Breast epithelium (tissue), 4 donors: ENCODE measurements at regions not wholly inside any gene's neighbourhood (a gene's known extent, or its start where the extent isn't known, plus 50 kb on each side); places are given as distances from the start of the nearest gene placed in this dataset.

ENCODE experiments used
- DNase-seq, 2 donors: peaks; one replicate each; pipeline ENCODE4 v3.0.0-alpha.2; 2019; ENCODE audit warnings: low spot score in 2 of 2
- H3K27ac ChIP-seq, 2 donors: fragments of 200-600 bp; sonication (generic) in 1 of 2; one replicate each; pipeline ENCODE4 v1.5.1; 2016 to 2019; ENCODE audit warnings: mild to moderate bottlenecking in 1 of 2
- H3K27me3 ChIP-seq, 2 donors: fragments of 200-600 bp; sonication (generic) in 1 of 2; one replicate each; pipeline versions ENCODE4 v1.5.1 to v1.6.0; 2017 to 2019; ENCODE audit warnings: control low read depth in 1 of 2, mild to moderate bottlenecking in 1 of 2
- H3K36me3 ChIP-seq: fragments of 200-600 bp; one replicate; pipeline ENCODE4 v1.5.1; 2019
- H3K4me1 ChIP-seq, 2 donors: fragments of 200-600 bp; sonication (generic); one replicate each; pipeline ENCODE4 v1.5.1; 2016 to 2019; ENCODE audit warnings: control low read depth in 1 of 2
- H3K4me3 ChIP-seq, 3 donors: fragments of 200-600 bp; sonication (generic); 1 replicate in 2 of 3; 2 replicates in 1 of 3; pipeline ENCODE4 v1.5.1; 2016 to 2019; ENCODE audit warnings: mild to moderate bottlenecking in 3 of 3, moderate library complexity in 2 of 3
- H3K9me3 ChIP-seq, 2 donors: fragments of 200-600 bp; sonication (generic) in 1 of 2; one replicate each; pipeline ENCODE4 v1.5.1; 2016 to 2019; ENCODE audit warnings: control low read depth in 1 of 2
- CTCF ChIP-seq, 3 donors: fragments of 450-650 bp; IDR thresholded peaks; one replicate each; pipeline ENCODE4 v1.5.1; 2016 to 2017; ENCODE audit warnings: antibody characterized with exemption in 3 of 3, mild to moderate bottlenecking in 3 of 3, moderate library complexity in 3 of 3
- POLR2A ChIP-seq: fragments of 450-650 bp; IDR thresholded peaks from one replicate; pipeline ENCODE4 v1.6.1; 2016; ENCODE audit warnings: antibody characterized with exemption, mild to moderate bottlenecking, moderate library complexity
- POLR2AphosphoS5 ChIP-seq, 3 donors: sonication (generic); formaldehyde crosslinking; IDR thresholded peaks; one replicate each; pipeline ENCODE4 v1.6.1; 2017; ENCODE audit warnings: antibody characterized with exemption in 3 of 3
- intact Hi-C: fragments of 100-400 bp; cut with DNase I; formaldehyde crosslinking; loops from one replicate; pipeline ENCODE4 v1.15.1; 2023; ENCODE audit warnings: low total_unique reads

GRCh38 chr1:188949701-188950100 lies 1528.0 kb downstream of the BRINP3 start:
- intact Hi-C loops, result no loop called here
- H3K4me3 ChIP-seq, result no peak overlapping the region
- no peaks in the 10 kb centered on the region for H3K4me1 ChIP-seq
- no peak for TF ChIP-seq CTCF (IDR thresholded peaks at IDR 0.05)
- TF ChIP-seq POLR2A, result no peak
- no peak for TF ChIP-seq POLR2AphosphoS5 (IDR thresholded peaks at IDR 0.05)
- no peaks in the 10 kb centered on the region for H3K9me3 ChIP-seq
- H3K36me3 ChIP-seq, result no peaks in the 10 kb centered on the region
- DNase-seq, result no peak
- H3K27ac ChIP-seq, result no peak overlapping the region
- H3K27me3 ChIP-seq, result no peaks in the 10 kb centered on the region

- Histone ChIP-seq H3K36me3 (no peaks in the 10 kb centered on the region), H3K4me3 (no peak overlapping the region), H3K4me1 (no peaks in the 10 kb centered on the region), H3K9me3 (no peaks in the 10 kb centered on the region), H3K27me3 (no peaks in the 10 kb centered on the region), H3K27ac (no peak overlapping the region)
- TF ChIP-seq CTCF (IDR thresholded peaks at IDR 0.05) (no peak), POLR2AphosphoS5 (IDR thresholded peaks at IDR 0.05) (no peak), POLR2A (no peak)
- no peak for DNase-seq
- intact Hi-C loops, result no loop called here
These were observed 1519.1 kb downstream of the BRINP3 start for GRCh38 chr1:188958461-188959115.

- no peak overlapping the region for H3K27ac ChIP-seq
- H3K27me3 ChIP-seq, result no peaks in the 10 kb centered on the region
- TF ChIP-seq POLR2AphosphoS5 (IDR thresholded peaks at IDR 0.05) (no peak), CTCF (IDR thresholded peaks at IDR 0.05) (no peak), POLR2A (no peak)
- H3K4me1 ChIP-seq, result no peaks in the 10 kb centered on the region
- no peaks in the 10 kb centered on the region for H3K36me3 ChIP-seq
- intact Hi-C loops, result no loop called here
- DNase-seq, result no peak
- H3K9me3 ChIP-seq, result no peaks in the 10 kb centered on the region
- no peak overlapping the region for H3K4me3 ChIP-seq
These were observed 1490.8 kb downstream of the BRINP3 start for GRCh38 chr1:188986745-188987417.

GRCh38 chr1:188988589-188988988 lies 1489.1 kb downstream of the BRINP3 start:
- intact Hi-C loops, result no loop called here
- DNase-seq, result no peak
- no peak for TF ChIP-seq POLR2A
- TF ChIP-seq CTCF (IDR thresholded peaks at IDR 0.05), result no peak
- TF ChIP-seq POLR2AphosphoS5 (IDR thresholded peaks at IDR 0.05), result no peak
- no peaks in the 10 kb centered on the region for H3K4me1 ChIP-seq
- no peaks in the 10 kb centered on the region for H3K9me3 ChIP-seq
- no peaks in the 10 kb centered on the region for H3K36me3 ChIP-seq
- H3K4me3 ChIP-seq, result no peak overlapping the region
- no peaks in the 10 kb centered on the region for H3K27me3 ChIP-seq
- H3K27ac ChIP-seq, result no peak overlapping the region

GRCh38 chr1:188991221-188991930 lies 1486.3 kb downstream of the BRINP3 start:
- intact Hi-C loops, result no loop called here

More at GRCh38 chr1:188991221-188991930, 1486.3 kb downstream of the BRINP3 start:
- Histone ChIP-seq H3K27me3 (no peaks in the 10 kb centered on the region), H3K36me3 (no peaks in the 10 kb centered on the region), H3K9me3 (no peaks in the 10 kb centered on the region), H3K27ac (no peak overlapping the region), H3K4me3 (no peak overlapping the region), H3K4me1 (no peaks in the 10 kb centered on the region)
- no peak for DNase-seq
- TF ChIP-seq POLR2AphosphoS5 (IDR thresholded peaks at IDR 0.05) (no peak), CTCF (IDR thresholded peaks at IDR 0.05) (no peak), POLR2A (no peak)
